WTC11 (cell line): ENCODE measurements at regions not wholly inside any gene's neighbourhood (a gene's known extent, or its start where the extent isn't known, plus 50 kb on each side); places are given as distances from the start of the nearest gene placed in this dataset.

ENCODE experiments used
- ATAC-seq: fragments of 200-7000 bp; cut with Tn5 transposase; 2 replicates; pipeline ENCODE4 v1.10.0; 2021; ENCODE audit warnings: mild to moderate bottlenecking, moderate library complexity
- CTCF ChIA-PET: fragments of 300-600 bp; sonication (Branson Sonifier 250); formaldehyde crosslinking; loops from one replicate; lab custom pipeline; 2021; ENCODE audit warnings: antibody characterized with exemption; lab: Charles Lee
- POLR2A ChIA-PET: fragments of 350-600 bp; sonication (Branson Sonifier 250); formaldehyde crosslinking; loops from one replicate; lab custom pipeline; 2021; ENCODE audit warnings: antibody characterized with exemption; lab: Charles Lee
- DNase-seq: peaks from one replicate; pipeline ENCODE4 v3.0.0; 2021; ENCODE audit warnings: low spot score
- H3K27ac Mint-ChIP-seq: 2 replicates; pipeline ENCODE4 v1.8.0; 2021; ENCODE audit warnings: mixed read lengths
- H3K27me3 Mint-ChIP-seq: 2 replicates; pipeline ENCODE4 v1.8.0; 2021; ENCODE audit warnings: low read depth, mild to moderate bottlenecking, moderate library complexity, mixed read lengths
- H3K36me3 Mint-ChIP-seq: 2 replicates; pipeline ENCODE4 v1.8.0; 2021; ENCODE audit warnings: mixed read lengths
- H3K4me1 Mint-ChIP-seq: 2 replicates; pipeline ENCODE4 v1.8.0; 2022; ENCODE audit warnings: mixed read lengths
- H3K4me3 Mint-ChIP-seq: 2 replicates; pipeline ENCODE4 v1.8.0; 2021; ENCODE audit warnings: mild to moderate bottlenecking, moderate library complexity, mixed read lengths
- H3K9me3 Mint-ChIP-seq: 2 replicates; pipeline ENCODE4 v1.8.0; 2021; ENCODE audit warnings: mixed read lengths
- CBFB ChIP-seq: sonication (generic); formaldehyde crosslinking; IDR thresholded peaks from 2 replicates; pipeline ENCODE4 v1.8.1; 2022; ENCODE audit warnings: mild to moderate bottlenecking, low read depth, missing genetic modification reagents
- CREB1 ChIP-seq: sonication (generic); formaldehyde crosslinking; IDR thresholded peaks from 2 replicates; pipeline ENCODE4 v1.8.0; 2023; ENCODE audit warnings: mild to moderate bottlenecking, missing genetic modification reagents
- EMX1 ChIP-seq: fragments of 250-450 bp; sonication (Bioruptor Pico); IDR thresholded peaks from 2 replicates; pipeline ENCODE4 v1.8.0; 2021; ENCODE audit warnings: mild to moderate bottlenecking
- ETV6 ChIP-seq: sonication (generic); formaldehyde crosslinking; IDR thresholded peaks from 2 replicates; pipeline ENCODE4 v1.8.1; 2022; ENCODE audit warnings: mild to moderate bottlenecking, missing genetic modification reagents
- FOXK1 ChIP-seq: sonication (generic); formaldehyde crosslinking; IDR thresholded peaks from 2 replicates; pipeline ENCODE4 v1.8.0; 2022; ENCODE audit warnings: mild to moderate bottlenecking, moderate library complexity, missing genetic modification reagents
- FOXP1 ChIP-seq: sonication (generic); formaldehyde crosslinking; IDR thresholded peaks from 2 replicates; pipeline ENCODE4 v1.8.0; 2022; ENCODE audit warnings: missing genetic modification reagents, mild to moderate bottlenecking, moderate library complexity, borderline replicate concordance
- GRHL2 ChIP-seq: fragments of 250-450 bp; sonication (Bioruptor Pico); IDR thresholded peaks from 2 replicates; pipeline ENCODE4 v1.8.0; 2022; ENCODE audit warnings: mild to moderate bottlenecking, moderate library complexity; ENCODE audit not compliant: insufficient replicate concordance, severe bottlenecking
- GTF2I ChIP-seq: fragments of 250-450 bp; sonication (Bioruptor Pico); conservative IDR thresholded peaks from 2 replicates; pipeline ENCODE4 v1.4.0; 2021; ENCODE audit warnings: mild to moderate bottlenecking
- JAZF1 ChIP-seq: fragments of 250-450 bp; sonication (Bioruptor Pico); IDR thresholded peaks from 2 replicates; pipeline ENCODE4 v1.9.0; 2021; ENCODE audit warnings: moderate library complexity, mild to moderate bottlenecking, inconsistent platforms
- NFYB ChIP-seq: sonication (generic); formaldehyde crosslinking; conservative IDR thresholded peaks from 2 replicates; pipeline ENCODE4 v1.8.0; 2022; ENCODE audit warnings: low read depth, missing genetic modification reagents
- NR2C2 ChIP-seq: sonication (generic); formaldehyde crosslinking; IDR thresholded peaks from 2 replicates; pipeline ENCODE4 v1.8.0; 2022; ENCODE audit warnings: mild to moderate bottlenecking, missing genetic modification reagents
- OVOL2 ChIP-seq: fragments of 250-450 bp; sonication (Bioruptor Pico); IDR thresholded peaks from 2 replicates; pipeline ENCODE4 v1.9.0; 2021; ENCODE audit warnings: mild to moderate bottlenecking, borderline replicate concordance
- PRRX2 ChIP-seq: fragments of 250-450 bp; sonication (Bioruptor Pico); IDR thresholded peaks from 2 replicates; pipeline ENCODE4 v1.8.0; 2021; ENCODE audit warnings: mild to moderate bottlenecking
- SMAD4 ChIP-seq: sonication (generic); formaldehyde crosslinking; IDR thresholded peaks from 2 replicates; pipeline ENCODE4 v1.8.0; 2022; ENCODE audit warnings: mild to moderate bottlenecking, missing genetic modification reagents
- TP53 ChIP-seq: sonication (generic); formaldehyde crosslinking; IDR thresholded peaks from 2 replicates; pipeline ENCODE4 v1.8.1; 2023; ENCODE audit warnings: mild to moderate bottlenecking, missing genetic modification reagents
- ZBTB21 ChIP-seq: sonication (generic); formaldehyde crosslinking; IDR thresholded peaks from 2 replicates; pipeline ENCODE4 v1.8.1; 2023; ENCODE audit warnings: mild to moderate bottlenecking, missing genetic modification reagents, borderline replicate concordance
- ZNF138 ChIP-seq: sonication (generic); formaldehyde crosslinking; conservative IDR thresholded peaks from 2 replicates; pipeline ENCODE4 v1.8.1; 2022; ENCODE audit warnings: mild to moderate bottlenecking, moderate library complexity, missing genetic modification reagents
- ZNF219 ChIP-seq: sonication (generic); formaldehyde crosslinking; IDR thresholded peaks from 2 replicates; pipeline ENCODE4 v1.8.0; 2023; ENCODE audit warnings: missing genetic modification reagents, mild to moderate bottlenecking, borderline replicate concordance
- ZNF232 ChIP-seq: sonication (generic); formaldehyde crosslinking; IDR thresholded peaks from 2 replicates; pipeline ENCODE4 v1.8.0; 2022; ENCODE audit warnings: mild to moderate bottlenecking, missing genetic modification reagents
- ZNF317 ChIP-seq: sonication (generic); formaldehyde crosslinking; IDR thresholded peaks from 2 replicates; pipeline ENCODE4 v1.8.1; 2023; ENCODE audit warnings: low read depth, mild to moderate bottlenecking, moderate library complexity, missing genetic modification reagents, borderline replicate concordance
- ZNF416 ChIP-seq: fragments of 250-450 bp; sonication (Bioruptor Pico); IDR thresholded peaks from 2 replicates; pipeline ENCODE4 v1.9.0; 2021; ENCODE audit warnings: mild to moderate bottlenecking, inconsistent platforms
- TF ChIP-seq, protein P1 (sequence below): sonication (generic); formaldehyde crosslinking; IDR thresholded peaks from 2 replicates; pipeline ENCODE4 v1.8.0; 2022; ENCODE audit warnings: mild to moderate bottlenecking, missing genetic modification reagents
- TF ChIP-seq, protein P2 (sequence below): sonication (generic); formaldehyde crosslinking; IDR thresholded peaks from 2 replicates; pipeline ENCODE4 v1.8.0; 2022; ENCODE audit warnings: mild to moderate bottlenecking, missing genetic modification reagents
- TF ChIP-seq, protein P3 (sequence below): sonication (generic); formaldehyde crosslinking; IDR thresholded peaks from 2 replicates; pipeline ENCODE4 v1.8.1; 2022; ENCODE audit warnings: missing genetic modification reagents, borderline replicate concordance
- TF ChIP-seq, protein P4 (sequence below): fragments of 200-600 bp; IDR thresholded peaks from 2 replicates; pipeline ENCODE4 v1.8.0; 2022; ENCODE audit warnings: antibody characterized with exemption
- TF ChIP-seq, protein P5 (sequence below): sonication (generic); formaldehyde crosslinking; conservative IDR thresholded peaks from 2 replicates; pipeline ENCODE4 v1.8.1; 2022; ENCODE audit warnings: mild to moderate bottlenecking, missing genetic modification reagents
- TF ChIP-seq, protein P6 (sequence below): sonication (generic); formaldehyde crosslinking; IDR thresholded peaks from 2 replicates; pipeline ENCODE4 v1.8.1; 2022; ENCODE audit warnings: low read depth, missing genetic modification reagents, borderline replicate concordance
- TF ChIP-seq, protein P7 (sequence below): fragments of 250-450 bp; sonication (Bioruptor Pico); IDR thresholded peaks from 2 replicates; pipeline ENCODE4 v1.9.0; 2021; ENCODE audit warnings: mild to moderate bottlenecking

DNA sequence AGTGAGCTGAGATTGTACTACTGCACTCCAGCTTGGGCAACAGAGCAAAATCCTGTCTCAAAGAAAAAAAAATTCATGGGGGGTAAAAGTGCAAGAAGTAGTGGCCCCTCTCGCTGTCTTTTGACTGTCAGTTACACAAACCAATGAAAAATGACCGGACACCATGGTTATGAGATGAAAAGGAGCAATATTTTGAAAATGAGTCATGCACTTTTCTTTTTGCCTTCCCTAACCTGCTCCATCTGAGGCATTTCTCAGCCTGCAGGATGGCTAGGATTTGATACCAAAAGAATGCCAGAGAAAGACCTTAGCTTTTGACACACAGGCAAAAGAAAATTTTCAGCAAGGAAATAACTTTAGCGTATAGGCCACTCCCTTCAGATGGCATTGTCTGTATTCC, 181.7 kb upstream of the ARID1B start:
- TF ChIP-seq OVOL2 (CRISPR knock-in tag) (no peak), NR2C2 (CRISPR knock-in tag) (no peak), CREB1 (CRISPR knock-in tag) (no peak), ETV6 (CRISPR knock-in tag) (no peak), NFYB (no peak), GRHL2 (CRISPR knock-in tag) (no peak), TP53 (no peak), JAZF1 (CRISPR knock-in tag) (no peak), FOXK1 (CRISPR knock-in tag) (no peak), FOXP1 (CRISPR knock-in tag) (no peak), GTF2I (CRISPR knock-in tag) (no peak)
- TF ChIP-seq, protein P1, sequence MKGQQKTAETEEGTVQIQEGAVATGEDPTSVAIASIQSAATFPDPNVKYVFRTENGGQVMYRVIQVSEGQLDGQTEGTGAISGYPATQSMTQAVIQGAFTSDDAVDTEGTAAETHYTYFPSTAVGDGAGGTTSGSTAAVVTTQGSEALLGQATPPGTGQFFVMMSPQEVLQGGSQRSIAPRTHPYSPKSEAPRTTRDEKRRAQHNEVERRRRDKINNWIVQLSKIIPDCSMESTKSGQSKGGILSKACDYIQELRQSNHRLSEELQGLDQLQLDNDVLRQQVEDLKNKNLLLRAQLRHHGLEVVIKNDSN (CRISPR knock-in tag) = no peak
- TF ChIP-seq, protein P2, sequence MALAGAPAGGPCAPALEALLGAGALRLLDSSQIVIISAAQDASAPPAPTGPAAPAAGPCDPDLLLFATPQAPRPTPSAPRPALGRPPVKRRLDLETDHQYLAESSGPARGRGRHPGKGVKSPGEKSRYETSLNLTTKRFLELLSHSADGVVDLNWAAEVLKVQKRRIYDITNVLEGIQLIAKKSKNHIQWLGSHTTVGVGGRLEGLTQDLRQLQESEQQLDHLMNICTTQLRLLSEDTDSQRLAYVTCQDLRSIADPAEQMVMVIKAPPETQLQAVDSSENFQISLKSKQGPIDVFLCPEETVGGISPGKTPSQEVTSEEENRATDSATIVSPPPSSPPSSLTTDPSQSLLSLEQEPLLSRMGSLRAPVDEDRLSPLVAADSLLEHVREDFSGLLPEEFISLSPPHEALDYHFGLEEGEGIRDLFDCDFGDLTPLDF (CRISPR knock-in tag) = no peak
- TF ChIP-seq, protein P3, sequence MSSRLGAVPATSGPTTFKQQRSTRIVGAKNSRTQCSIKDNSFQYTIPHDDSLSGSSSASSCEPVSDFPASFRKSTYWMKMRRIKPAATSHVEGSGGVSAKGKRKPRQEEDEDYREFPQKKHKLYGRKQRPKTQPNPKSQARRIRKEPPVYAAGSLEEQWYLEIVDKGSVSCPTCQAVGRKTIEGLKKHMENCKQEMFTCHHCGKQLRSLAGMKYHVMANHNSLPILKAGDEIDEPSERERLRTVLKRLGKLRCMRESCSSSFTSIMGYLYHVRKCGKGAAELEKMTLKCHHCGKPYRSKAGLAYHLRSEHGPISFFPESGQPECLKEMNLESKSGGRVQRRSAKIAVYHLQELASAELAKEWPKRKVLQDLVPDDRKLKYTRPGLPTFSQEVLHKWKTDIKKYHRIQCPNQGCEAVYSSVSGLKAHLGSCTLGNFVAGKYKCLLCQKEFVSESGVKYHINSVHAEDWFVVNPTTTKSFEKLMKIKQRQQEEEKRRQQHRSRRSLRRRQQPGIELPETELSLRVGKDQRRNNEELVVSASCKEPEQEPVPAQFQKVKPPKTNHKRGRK (CRISPR knock-in tag) = no peak
- H3K27ac Mint-ChIP-seq = no peak overlapping the region
- DNase-seq = no peak
- ChIA-PET CTCF (no interaction called here), POLR2A (no interaction called here)
- no peaks in the 10 kb centered on the region for H3K9me3 Mint-ChIP-seq
- ATAC-seq = no peak
- no peaks in the 10 kb centered on the region for H3K36me3 Mint-ChIP-seq
- no peak overlapping the region for H3K4me3 Mint-ChIP-seq
- H3K27me3 Mint-ChIP-seq = no peaks in the 10 kb centered on the region; the same call in 1 of the 2 replicates
- H3K4me1 Mint-ChIP-seq = peaks cover 26% of the 10 kb centered on the region

DNA sequence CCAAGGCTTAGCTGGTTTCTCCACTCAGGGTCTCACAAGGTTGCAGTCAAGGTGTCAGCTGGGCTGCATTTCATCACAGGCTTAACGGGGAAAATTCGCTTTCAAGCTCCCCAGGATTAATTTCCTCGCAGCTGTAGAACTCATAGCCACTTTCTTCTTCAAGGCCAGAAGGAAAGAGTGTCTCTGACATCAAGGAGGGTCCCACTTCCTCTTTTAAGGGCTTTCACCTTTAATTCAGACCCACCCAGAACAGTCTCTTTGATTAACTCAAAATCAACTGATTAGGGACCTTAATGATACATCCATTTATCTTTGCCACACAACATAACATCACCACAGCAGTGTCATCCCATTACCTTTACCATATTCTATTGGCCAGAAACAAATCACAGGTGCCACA, 183.3 kb upstream of the ARID1B start:
- CTCF ChIA-PET = no interaction called here
- POLR2A ChIA-PET = no interaction called here
- no peak overlapping the region for H3K4me3 Mint-ChIP-seq

More for the DNA sequence above, 183.3 kb upstream of the ARID1B start:
- H3K36me3 Mint-ChIP-seq = no peaks in the 10 kb centered on the region
- H3K27ac Mint-ChIP-seq = no peak overlapping the region
- no peaks in the 10 kb centered on the region; the same call in 1 of the 2 replicates for H3K27me3 Mint-ChIP-seq
- peaks cover 24% of the 10 kb centered on the region for H3K4me1 Mint-ChIP-seq
- peaks cover 3% of the 10 kb centered on the region; the same call in 1 of the 2 replicates for H3K9me3 Mint-ChIP-seq
- ATAC-seq (no peak), DNase-seq (no peak)
- TF ChIP-seq, protein P4, sequence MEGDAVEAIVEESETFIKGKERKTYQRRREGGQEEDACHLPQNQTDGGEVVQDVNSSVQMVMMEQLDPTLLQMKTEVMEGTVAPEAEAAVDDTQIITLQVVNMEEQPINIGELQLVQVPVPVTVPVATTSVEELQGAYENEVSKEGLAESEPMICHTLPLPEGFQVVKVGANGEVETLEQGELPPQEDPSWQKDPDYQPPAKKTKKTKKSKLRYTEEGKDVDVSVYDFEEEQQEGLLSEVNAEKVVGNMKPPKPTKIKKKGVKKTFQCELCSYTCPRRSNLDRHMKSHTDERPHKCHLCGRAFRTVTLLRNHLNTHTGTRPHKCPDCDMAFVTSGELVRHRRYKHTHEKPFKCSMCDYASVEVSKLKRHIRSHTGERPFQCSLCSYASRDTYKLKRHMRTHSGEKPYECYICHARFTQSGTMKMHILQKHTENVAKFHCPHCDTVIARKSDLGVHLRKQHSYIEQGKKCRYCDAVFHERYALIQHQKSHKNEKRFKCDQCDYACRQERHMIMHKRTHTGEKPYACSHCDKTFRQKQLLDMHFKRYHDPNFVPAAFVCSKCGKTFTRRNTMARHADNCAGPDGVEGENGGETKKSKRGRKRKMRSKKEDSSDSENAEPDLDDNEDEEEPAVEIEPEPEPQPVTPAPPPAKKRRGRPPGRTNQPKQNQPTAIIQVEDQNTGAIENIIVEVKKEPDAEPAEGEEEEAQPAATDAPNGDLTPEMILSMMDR = no peak
- TF ChIP-seq FOXK1 (CRISPR knock-in tag) = no peak
- TF ChIP-seq ZNF232 = no peak
- TF ChIP-seq, protein P5, sequence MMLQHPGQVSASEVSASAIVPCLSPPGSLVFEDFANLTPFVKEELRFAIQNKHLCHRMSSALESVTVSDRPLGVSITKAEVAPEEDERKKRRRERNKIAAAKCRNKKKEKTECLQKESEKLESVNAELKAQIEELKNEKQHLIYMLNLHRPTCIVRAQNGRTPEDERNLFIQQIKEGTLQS (CRISPR knock-in tag) = no peak
- TF ChIP-seq, protein P2 (CRISPR knock-in tag) = no peak
- TF ChIP-seq ZNF317 = no peak
- TF ChIP-seq CBFB = no peak
- no peak for TF ChIP-seq SMAD4 (CRISPR knock-in tag)
- no peak for TF ChIP-seq ZNF219
- TF ChIP-seq ZNF138 (CRISPR knock-in tag) = no peak
- TF ChIP-seq, protein P6, sequence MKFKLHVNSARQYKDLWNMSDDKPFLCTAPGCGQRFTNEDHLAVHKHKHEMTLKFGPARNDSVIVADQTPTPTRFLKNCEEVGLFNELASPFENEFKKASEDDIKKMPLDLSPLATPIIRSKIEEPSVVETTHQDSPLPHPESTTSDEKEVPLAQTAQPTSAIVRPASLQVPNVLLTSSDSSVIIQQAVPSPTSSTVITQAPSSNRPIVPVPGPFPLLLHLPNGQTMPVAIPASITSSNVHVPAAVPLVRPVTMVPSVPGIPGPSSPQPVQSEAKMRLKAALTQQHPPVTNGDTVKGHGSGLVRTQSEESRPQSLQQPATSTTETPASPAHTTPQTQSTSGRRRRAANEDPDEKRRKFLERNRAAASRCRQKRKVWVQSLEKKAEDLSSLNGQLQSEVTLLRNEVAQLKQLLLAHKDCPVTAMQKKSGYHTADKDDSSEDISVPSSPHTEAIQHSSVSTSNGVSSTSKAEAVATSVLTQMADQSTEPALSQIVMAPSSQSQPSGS = no peak
- TF ChIP-seq EMX1 (CRISPR knock-in tag) = no peak
- TF ChIP-seq, protein P1 (CRISPR knock-in tag) = no peak
- TF ChIP-seq PRRX2 = no peak
- no peak for TF ChIP-seq GTF2I (CRISPR knock-in tag)
- no peak for TF ChIP-seq ZBTB21
- TF ChIP-seq, protein P7, sequence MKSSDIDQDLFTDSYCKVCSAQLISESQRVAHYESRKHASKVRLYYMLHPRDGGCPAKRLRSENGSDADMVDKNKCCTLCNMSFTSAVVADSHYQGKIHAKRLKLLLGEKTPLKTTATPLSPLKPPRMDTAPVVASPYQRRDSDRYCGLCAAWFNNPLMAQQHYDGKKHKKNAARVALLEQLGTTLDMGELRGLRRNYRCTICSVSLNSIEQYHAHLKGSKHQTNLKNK = no peak
- TF ChIP-seq OVOL2 (CRISPR knock-in tag) = no peak
- TF ChIP-seq ZNF416 (CRISPR knock-in tag) = no peak
